HG03103 (cell line): ENCODE measurements at regions not wholly inside any gene's neighbourhood (a gene's known extent, or its start where the extent isn't known, plus 50 kb on each side); places are given as distances from the start of the nearest gene placed in this dataset.
A peak's percentile ranks its signal among the peaks of the same experiment; 100 is the strongest.

Source experiments
- ATAC-seq: cut with Tn5 transposase; IDR thresholded peaks from one replicate; pipeline ENCODE4 v1.9.1; 2021; ENCODE audit warnings: low read depth; ENCODE audit not compliant: unreplicated experiment

GRCh38 chr14:47826809-47827208 lies 151.4 kb upstream of the MDGA2 start:
- ATAC-seq: no peak

GRCh38 chr14:47822326-47822725 lies 146.9 kb upstream of the MDGA2 start:
- no peak for ATAC-seq

GRCh38 chr14:47821135-47821534 lies 145.7 kb upstream of the MDGA2 start:
- ATAC-seq: no peak

DNA sequence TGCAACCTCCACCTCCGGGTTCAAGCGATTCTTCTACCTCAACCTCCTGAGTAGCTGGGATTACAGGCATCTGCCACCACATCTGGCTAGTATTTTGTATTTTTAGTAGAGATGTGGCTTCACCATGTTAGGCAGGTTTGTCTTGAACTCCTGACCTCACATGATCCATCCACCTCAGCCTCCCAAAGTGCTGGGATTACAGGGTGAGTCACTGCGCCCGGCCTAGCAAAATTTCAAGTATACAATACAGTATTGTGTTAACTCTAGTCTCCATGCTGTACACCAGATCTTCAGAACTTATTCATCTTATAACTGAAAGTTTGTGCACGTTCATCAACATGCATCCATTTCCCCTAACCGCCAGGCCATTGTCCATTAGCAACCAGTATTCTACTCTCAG lies 115.1 kb upstream of the MDGA2 start:
- ATAC-seq: no peak

DNA sequence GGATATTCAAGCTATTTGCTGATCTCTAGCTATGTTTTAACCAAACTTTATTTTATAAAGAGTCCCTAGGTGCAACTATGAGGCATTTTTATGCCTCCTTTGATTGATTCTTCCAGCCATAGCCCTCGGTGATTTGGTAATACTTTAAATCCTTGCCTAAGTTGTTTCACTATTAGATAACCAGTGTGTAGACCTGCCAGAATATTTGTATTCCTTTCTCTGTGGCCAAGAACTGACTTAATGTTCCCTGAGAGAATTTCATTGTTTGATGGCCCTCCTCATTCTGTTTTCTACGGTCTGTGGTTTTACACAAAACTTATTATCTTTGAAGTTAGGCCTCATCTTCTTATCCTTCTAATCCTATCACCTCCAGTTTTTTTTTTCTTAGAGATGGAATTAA lies 109.7 kb upstream of the MDGA2 start:
- no peak for ATAC-seq

DNA sequence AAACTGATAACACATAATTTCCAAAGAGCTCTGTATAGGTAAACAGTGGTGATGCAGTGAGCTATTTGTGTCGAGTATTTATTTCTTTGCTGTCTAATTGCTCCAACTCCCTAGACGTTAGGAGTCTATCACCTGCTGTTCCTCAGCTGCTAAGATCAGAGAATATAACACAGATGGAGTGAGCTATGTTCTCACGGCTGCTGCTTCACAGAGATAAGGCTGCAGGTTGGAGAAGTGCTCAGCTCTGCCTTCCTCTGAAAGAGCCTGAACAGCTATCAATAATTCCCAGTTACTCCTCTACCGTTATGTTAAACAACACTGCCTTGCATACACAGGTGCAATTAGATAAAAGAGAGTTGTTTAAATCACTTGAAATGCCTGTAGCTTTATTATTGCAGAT lies 103.2 kb upstream of the MDGA2 start:
- no peak for ATAC-seq

DNA sequence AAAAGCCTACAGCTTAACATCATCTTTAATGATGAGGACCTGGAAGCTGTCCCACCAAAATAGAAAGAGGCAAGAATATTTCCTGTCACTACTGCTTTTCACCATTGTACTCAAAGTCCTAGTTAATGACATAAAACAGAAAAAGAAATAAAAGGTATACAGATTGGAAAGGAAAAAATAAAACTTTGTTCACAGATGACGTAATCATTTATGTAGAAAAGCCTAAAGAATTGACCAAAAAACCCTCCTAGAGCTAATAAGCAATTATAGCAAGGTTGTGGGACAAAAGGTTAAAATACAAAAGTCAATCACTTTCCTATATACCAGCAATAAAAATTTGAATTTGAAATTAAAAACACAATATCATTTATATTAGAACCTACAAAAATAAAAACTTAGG lies 97.2 kb upstream of the MDGA2 start:
- ATAC-seq: no peak

DNA sequence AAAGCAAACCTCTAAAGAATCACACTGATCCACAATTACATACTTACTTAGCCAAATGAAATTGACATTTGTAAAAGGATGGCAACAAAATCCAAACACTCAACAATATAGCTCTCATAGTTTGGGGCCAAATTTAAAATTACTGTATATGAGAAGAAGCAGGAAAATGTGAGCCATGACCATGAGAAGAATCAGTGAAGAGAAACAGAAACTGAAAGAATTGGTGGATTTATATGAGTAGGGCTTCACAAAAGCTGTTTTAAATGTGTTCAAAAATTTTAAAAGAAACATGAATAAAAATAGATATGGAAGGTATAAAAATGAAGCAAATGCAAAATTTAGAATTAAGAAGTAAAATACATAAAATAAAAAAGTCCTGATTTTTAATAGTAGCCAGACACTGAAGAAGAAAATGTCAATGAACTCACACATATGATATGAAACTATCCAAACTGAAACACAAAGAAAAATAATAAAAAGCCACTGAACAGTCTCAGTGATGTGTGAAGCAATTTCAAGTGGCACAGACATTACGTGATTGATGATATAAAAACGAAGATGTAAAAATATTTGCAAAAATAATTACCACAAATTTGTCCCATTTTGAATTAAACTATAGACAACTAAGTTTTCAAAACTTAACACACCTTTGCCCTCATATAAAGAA lies 87.9 kb upstream of the MDGA2 start:
- peak; percentile 57 for ATAC-seq

DNA sequence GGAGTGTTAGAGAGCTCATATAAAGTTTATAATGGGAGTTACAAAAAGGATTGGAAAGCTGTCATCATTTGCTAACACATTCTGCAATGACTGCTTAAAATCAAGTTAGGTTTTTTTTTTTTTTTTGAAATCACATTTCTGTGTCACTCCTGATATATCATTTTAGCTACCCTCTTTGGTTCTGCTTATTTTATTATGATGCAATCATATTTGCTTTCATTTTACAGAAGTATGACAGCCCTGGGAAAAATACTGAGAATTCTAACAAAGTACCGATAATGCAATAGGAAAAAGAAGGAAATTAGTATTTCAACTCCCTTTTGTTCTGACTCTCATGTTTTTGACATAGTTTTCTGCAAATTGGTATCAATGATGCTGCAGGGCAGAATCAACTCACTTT lies 71.6 kb upstream of the MDGA2 start:
- no peak for ATAC-seq

DNA sequence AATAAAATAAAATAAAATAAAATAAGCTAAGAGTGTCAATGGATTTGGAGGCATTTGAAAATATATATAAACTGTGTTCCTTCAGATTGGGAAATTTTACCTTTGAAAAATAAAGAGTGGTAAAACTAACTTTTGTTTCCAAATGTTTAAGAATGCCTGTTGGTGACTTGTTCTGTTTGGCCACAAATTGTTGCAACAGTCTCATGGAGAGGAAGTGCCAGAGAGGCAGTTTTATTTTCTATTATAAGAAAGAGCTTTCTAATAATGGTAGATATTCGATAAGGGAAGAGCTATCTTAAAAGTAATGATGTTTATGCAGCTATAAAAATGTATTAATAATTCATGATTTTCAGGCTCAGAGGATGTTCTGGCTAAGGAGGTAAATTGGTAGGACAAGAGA lies 68.8 kb upstream of the MDGA2 start:
- no peak for ATAC-seq

DNA sequence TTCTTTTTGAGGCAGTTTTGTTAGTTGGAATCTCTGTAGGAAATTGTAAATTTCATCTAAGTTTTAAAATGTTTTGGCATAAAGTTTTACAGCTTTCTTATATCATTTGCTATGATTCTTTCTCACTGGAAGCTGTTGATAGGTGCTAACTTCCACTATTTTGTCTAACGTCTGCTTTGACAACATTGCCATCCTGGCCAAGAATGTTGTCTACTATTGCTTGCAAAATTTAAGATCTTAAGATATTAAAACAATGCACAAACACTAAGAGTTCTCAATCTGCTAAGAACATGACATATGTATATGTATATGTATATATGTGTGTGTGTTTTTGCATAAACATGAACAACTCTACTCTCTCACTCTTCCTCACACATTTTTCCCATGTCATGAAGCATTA lies 64.1 kb upstream of the MDGA2 start:
- ATAC-seq: no peak

- ATAC-seq: no peak
Measured at GRCh38 chr14:47730296-47730695, 54.9 kb upstream of the MDGA2 start.
